HEK293T (cell line): ENCODE measurements at regions not wholly inside any gene's neighbourhood (a gene's known extent, or its start where the extent isn't known, plus 50 kb on each side); places are given as distances from the start of the nearest gene placed in this dataset.

ENCODE experiments used
- FOXK2 ChIP-seq: fragments of 450-650 bp; IDR thresholded peaks from 2 replicates; pipeline ENCODE4 v1.6.1; 2016; ENCODE audit warnings: mild to moderate bottlenecking
- FOXM1 ChIP-seq: fragments of 450-650 bp; IDR thresholded peaks from 2 replicates; pipeline ENCODE4 v1.6.1; 2017; ENCODE audit warnings: mild to moderate bottlenecking, borderline replicate concordance
- HDGF ChIP-seq: fragments of 450-650 bp; IDR thresholded peaks from 2 replicates; pipeline ENCODE4 v1.6.1; 2017; ENCODE audit warnings: antibody characterized with exemption, borderline replicate concordance
- LEF1 ChIP-seq: fragments of 450-650 bp; IDR thresholded peaks from 2 replicates; pipeline ENCODE4 v1.6.1; 2017; ENCODE audit warnings: mild to moderate bottlenecking, borderline replicate concordance
- SP1 ChIP-seq: fragments of 450-650 bp; IDR thresholded peaks from 2 replicates; pipeline ENCODE4 v1.6.1; 2017
- SUZ12 ChIP-seq: fragments of 450-650 bp; IDR thresholded peaks from 2 replicates; pipeline ENCODE4 v1.6.1; 2016; ENCODE audit warnings: mild to moderate bottlenecking
- TARDBP ChIP-seq: fragments of 450-650 bp; IDR thresholded peaks from 2 replicates; pipeline ENCODE4 v1.6.1; 2016

- no peak for TF ChIP-seq SUZ12
- no peak for TF ChIP-seq HDGF
- TF ChIP-seq LEF1: no peak
- TF ChIP-seq TARDBP: no peak
- TF ChIP-seq FOXK2: no peak
- no peak for TF ChIP-seq SP1
- no peak for TF ChIP-seq FOXM1
These were observed 192.3 kb upstream of the GRIN3A start for GRCh38 chr9:101930783-101931182.
